Raji (cell line): ENCODE measurements at regions not wholly inside any gene's neighbourhood (a gene's known extent, or its start where the extent isn't known, plus 50 kb on each side); places are given as distances from the start of the nearest gene placed in this dataset.

Source experiments
- POLR2A ChIP-seq: IDR thresholded peaks from 2 replicates; pipeline ENCODE4 v1.6.1; 2011; ENCODE audit warnings: low read depth, low read length, control low read depth; ENCODE audit not compliant: insufficient read depth

DNA sequence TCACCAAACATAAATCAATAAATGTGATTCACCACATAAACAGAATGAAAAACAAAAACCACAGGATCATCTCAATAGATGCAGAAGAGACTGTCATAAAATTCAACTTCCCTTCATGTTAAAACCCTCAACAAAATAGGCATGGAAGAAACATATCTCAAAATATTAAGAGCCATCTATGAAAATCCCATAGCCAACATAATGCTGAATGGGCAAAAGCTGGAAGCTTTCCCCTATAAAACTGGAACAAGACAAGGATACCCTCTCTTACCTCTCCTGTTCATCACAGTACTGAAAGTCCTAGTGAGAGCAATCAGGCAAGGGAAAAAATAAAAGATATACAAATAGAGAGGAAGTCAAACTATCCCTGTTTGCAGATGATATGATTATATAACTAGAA lies 806.1 kb upstream of the MIR17HG start:
- no peak for TF ChIP-seq POLR2A

- TF ChIP-seq POLR2A: no peak
Measured at GRCh38 chr13:90542959-90543505, 804.5 kb upstream of the MIR17HG start.

DNA sequence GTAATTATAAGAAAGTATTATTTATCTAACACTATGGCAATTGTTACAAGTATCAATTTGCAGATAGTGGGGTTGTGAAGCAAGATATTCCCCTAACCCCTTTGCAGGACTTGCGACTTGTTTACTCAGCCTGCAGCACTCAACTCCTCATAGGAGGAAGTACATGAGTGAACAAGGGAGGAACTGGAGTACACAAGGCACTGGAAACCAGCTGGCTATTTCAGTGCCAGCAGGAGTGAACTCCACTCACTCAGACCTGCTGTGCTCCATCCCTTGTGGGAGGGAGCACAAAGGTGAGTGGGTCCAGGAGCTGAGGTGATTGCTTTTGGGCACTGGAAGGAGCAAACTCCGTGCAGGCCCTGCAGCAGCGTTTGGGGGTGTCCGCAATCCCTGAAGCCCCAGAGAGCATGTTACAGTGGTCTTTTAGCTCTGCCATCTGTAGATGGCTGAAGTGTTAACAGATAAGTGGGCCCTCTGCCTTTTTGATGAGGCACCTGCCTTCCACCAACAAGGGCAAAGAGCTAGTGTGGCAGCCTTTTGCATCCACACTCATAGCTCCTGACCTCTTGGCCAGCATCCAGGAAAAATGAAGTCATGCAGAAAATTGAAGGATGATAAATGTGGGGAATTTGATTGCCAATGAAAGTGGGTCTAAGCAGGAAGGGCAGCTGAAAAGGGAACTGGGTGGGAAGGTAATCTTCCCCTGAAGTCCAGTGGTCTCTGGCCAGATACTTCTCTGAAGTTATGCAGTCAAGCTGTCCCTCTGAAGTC lies 802.2 kb upstream of the MIR17HG start:
- TF ChIP-seq POLR2A: no peak

GRCh38 chr13:90547272-90547790 lies 800.2 kb upstream of the MIR17HG start:
- TF ChIP-seq POLR2A: no peak

DNA sequence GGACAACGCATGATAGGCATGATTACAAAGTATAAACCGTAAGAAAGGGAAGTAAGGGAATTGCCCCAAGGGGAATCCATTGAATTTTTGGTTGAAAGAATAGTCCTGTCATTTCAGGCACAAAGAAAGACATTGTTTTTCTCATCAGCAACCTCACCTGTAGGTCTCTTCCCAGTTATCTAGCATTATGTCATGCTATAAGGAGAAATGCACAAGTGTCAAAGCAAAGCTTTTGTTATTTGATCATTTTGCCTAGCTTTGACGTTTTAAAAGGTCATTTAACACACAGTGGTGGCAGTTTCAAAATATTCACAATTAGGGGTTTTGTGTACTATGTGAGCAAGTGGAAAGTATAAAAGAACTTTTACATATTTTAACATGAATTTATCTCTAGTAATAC lies 796.2 kb upstream of the MIR17HG start:
- no peak for TF ChIP-seq POLR2A

- no peak for TF ChIP-seq POLR2A
Measured at GRCh38 chr13:90552702-90553101, 794.8 kb upstream of the MIR17HG start.

DNA sequence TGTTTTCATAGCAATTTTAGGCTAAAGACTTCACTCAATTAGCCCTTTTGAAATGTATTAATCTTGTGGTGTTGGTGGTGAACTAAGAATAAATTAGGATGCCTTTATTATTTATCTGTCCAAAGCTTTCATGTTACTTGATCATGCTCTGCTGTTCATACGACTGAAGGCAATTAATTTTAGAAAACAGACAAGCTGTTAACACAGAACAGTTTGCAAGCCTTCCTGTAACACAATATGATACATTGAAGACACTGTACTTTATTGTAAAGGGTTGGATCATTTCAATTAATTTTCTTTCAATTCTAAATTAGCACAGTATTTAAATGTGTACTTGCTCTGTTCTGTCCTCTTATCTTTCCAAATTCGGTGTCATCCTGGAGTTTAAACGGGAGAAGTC lies 794.3 kb upstream of the MIR17HG start:
- no peak for TF ChIP-seq POLR2A

DNA sequence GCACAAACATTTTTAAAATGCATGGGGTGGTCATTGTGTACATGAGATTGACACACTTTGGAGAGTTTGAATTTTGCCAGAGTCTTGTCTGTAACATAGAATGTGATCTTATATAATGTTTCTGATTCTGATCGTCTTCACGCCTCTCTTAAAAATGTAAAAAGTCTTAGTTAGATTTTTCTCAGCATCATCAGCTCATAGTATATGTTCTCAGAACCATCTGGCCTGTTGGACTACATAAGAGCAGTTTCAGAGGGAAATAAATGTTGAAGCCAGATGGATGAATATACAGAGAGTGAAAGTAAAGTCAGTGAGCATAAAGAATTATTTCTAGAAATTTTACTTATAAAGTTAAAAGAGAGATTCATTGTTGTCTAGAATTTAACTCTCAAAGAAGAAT lies 789.9 kb upstream of the MIR17HG start:
- no peak for TF ChIP-seq POLR2A

DNA sequence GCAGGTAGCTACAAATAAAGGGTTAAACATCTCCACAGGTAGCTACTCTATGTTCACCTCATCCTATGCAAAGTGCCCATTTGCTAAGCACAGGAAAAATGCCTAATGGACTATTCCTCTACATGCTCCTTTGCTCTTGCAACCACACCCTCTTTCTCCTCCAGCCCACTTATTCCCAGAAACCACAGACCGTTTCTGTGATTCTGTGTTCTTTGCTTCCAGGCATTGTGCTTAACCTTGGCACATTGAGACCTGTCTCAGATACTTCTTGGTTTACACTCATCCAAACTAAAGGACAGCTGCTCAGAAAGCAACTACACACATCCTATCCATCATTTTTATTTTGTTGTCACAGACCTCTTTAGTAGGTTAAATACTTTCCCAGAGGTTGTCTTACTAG lies 785.0 kb upstream of the MIR17HG start:
- TF ChIP-seq POLR2A: no peak

GRCh38 chr13:90564096-90564495 lies 783.4 kb upstream of the MIR17HG start:
- TF ChIP-seq POLR2A: no peak

DNA sequence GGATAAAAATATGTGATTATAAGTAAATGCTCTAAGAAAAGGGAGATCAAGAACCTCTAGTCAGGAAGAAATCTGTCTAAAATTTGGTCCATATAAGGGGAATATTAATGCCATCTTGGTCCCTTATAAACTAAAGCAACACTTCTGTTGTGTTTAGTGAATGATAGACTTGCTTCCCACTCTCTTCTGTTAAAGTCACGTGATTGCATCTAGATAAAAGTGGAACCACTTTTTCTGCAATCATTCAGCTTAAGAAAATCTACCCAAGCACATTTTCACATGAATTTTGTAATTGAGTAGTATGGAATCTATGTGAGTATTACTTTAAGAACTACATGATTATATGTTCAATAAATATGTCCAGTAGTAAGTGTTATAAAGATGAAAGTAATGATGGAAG lies 782.9 kb upstream of the MIR17HG start:
- no peak for TF ChIP-seq POLR2A

GRCh38 chr13:90565985-90566713 lies 781.3 kb upstream of the MIR17HG start:
- no peak for TF ChIP-seq POLR2A

- TF ChIP-seq POLR2A: no peak
Measured at GRCh38 chr13:90568165-90568564, 779.3 kb upstream of the MIR17HG start.

- no peak for TF ChIP-seq POLR2A
Measured at GRCh38 chr13:90576067-90576466, 771.4 kb upstream of the MIR17HG start.

- no peak for TF ChIP-seq POLR2A
Measured at GRCh38 chr13:90577726-90578125, 769.8 kb upstream of the MIR17HG start.

DNA sequence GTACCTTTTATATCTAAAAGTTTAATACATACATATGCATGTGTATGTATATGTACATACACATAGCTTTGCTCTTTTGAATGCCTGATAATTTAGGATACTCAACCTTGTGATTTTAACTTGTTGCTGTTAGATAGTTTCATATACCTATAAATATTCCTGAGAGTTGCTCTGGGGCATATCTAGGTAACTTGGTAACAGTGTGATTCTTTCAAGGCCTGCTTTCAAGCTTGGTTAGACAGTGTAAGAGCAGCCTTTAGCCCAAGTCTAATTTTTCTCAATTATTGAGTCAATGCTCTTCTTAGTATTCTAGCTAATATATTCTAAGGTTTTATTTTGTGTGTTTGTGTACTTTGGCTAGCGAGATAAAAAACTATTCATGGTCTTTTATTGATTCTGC lies 762.1 kb upstream of the MIR17HG start:
- no peak for TF ChIP-seq POLR2A
